ENCODE measurements at regions not wholly inside any gene's neighbourhood (a gene's known extent, or its start where the extent isn't known, plus 50 kb on each side); places are given as distances from the start of the nearest gene placed in this dataset.
"Not testable (repeated sequence)": the region's sequence is repeated elsewhere in the genome, so short reads cannot be mapped to it uniquely, and the experiment has no call there.

DNA sequence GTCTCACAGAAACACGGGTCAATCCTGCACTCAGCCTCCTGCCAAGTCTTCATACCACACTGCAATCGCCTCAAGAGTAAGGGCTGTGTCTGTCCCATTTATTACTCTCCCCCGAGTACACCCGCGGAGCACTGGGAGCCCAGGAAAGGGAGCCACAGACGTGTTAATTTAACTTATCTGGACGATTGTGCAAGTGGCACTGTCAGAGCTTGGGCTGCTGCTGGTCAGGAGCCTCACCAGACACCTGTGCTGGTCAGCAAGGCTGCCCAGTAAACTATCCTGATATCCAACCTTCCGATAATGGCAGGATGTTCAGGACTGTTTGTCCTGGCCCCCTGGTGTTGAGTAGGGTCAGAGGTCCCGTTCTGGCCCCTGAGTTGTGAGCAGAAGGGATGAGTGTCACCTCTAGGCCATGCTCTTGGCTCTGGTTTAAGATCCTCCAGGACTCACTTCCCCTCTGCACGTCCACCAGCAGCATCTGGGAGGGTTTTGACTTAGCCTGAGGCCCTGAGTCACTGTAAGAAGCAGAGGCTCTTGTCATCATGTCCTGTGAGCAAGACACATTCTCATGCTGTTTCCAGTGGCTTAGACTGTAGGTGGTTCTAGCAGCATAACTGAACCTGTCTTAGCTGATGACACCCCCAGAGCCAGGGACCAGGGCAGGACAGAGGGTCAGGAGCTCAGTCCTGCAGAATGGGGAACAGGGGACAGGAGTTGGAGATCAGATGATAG, 82.5 kb upstream of the ARL4C start:
- DNase-seq (ENCODE audit: insufficient read length, low spot score) (no peak), FAIRE-seq (no peak)

DNA sequence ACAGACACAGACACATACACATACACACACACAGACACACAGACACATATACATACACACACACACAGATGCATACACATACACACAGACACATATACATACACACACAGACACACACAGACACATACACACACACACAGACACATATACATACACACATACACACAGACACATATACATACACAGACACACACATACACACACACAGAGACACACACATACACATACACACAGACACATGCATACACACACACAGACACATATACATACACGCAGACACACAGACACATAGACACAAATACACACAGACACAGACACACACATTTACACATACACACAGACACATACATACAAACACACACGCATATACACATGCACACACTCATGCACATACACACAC, 81.5 kb upstream of the ARL4C start:
- FAIRE-seq (no peak), DNase-seq (ENCODE audit: insufficient read length, low spot score) (no peak)

DNA sequence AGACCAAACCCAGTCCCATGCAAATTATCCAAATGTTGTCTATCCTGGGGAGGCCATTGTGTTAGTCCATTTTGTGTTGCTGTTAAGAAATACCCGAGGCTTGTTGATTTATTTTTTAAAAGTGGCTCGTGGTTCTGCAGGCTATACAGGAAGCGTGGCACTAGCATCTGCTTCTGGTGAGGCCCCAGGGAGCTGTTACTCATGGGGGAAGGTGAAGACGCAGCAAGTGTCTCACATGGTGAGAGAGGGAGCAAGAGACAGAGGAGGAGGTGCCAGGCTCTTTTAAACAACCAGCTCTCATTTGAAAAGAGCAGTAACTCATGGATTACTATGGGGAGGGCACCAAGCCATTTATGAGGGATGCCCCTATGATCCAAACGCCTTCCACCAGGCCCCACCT, 80.3 kb upstream of the ARL4C start:
- no peak for FAIRE-seq
- DNase-seq (ENCODE audit: insufficient read length, low spot score): no peak

DNA sequence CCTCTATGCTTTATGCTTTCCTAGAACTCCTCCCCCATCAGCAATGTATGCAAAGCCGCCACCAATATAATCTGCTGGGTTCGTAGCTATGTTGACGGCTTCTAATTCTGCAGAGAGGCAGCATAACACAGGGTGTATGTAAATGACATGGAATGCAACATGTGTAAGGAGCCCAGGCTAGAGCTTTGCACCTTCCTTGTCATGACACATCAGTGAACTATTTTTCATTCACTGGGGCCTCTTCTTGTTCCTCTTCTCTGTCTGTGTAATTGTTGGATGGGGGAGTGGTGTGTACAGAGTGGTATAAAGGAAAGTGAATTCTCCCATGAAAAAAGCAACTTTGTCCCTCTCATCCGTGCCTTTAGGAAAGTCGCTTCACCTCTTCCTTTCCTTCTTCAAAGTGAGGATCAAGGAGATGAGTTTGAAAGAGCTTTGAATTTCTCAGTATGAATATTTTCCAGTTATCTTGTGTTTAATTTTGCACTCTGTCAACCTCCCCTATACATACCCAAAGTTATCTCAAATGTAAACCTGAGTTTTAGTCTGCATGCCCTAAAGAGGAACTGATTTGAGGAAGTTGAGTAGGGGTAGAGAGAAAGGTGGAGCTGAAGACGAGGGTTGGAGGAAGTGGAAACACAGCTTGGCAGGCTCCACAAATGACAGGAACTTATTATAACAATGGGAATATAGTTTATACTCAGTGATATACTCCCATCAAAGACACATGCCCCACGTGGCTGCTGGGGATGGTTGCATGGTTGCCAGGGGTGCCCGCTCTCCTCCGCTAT, 74.9 kb upstream of the ARL4C start:
- FAIRE-seq: no peak
- no peak for DNase-seq (ENCODE audit: insufficient read length, low spot score)

DNA sequence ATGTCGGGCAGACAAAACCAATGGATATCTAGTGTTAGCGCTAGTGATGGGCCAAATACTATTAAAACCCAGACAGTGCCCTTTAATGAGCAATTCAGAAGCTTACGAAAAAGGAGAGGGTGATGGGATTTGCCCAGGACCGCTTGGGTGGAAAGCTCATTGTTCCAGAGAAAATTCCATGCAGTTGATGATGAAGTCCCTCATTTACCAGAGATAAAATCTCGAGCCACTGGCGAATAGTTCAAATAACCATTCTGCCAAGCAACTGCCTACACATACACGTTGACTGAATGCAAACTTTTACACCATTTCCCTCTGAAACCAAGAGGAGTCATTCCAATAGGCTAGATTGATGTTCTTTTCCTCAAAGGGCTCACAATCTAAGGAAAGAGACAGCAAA, 73.6 kb upstream of the ARL4C start:
- DNase-seq (ENCODE audit: insufficient read length, low spot score) (no peak), FAIRE-seq (no peak)

DNA sequence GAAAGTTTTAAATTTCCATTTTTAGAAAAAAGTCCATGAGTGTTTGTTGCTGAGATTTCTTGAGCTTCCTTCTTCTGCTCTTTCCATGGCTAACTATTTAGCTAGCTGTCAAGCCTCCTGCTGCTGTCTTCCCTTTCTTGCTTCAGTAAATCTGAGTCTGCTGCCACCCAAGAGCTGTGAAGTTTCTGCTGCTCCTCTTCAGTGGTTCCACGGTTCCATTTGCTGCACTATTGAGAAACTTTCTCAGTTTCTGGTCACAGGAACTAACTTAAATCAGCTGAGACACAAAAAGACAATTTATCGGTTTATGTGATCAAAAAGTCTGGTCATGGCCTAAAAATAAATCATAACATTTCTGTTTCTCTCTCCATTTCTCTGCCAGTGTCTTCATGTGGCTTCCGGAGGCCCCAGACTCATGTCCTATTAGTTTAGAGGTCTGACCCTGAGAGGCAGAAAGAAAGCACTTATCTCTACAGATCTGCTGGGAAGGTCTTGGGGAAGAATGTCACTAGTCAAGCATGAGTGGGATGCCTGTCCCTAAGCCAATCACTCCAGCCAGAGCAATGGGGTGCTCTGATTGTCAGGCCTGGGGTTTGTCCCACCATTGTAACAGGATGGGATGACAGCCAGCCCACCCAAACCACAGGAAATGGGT, 73.0 kb upstream of the ARL4C start:
- DNase-seq (ENCODE audit: insufficient read length, low spot score) (no peak), FAIRE-seq (peak; percentile 45)

DNA sequence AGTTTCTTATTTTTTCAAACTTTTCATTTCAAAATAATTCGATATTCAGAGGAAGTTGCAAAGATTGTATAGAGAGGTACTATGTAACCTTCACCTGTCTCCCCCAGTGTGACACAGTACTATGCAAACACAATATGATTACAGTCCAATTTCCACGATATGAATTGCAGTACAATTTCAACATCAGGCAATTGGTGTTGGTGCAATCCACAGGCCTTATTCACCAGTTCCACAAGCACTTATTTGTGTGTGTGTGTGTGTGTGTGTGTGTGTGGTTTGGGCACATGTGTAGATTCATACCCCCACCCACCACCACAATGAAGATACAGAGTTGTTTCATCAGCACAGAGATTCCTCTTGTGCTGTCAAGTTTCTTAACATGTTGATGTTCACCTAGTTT, 69.7 kb upstream of the ARL4C start:
- DNase-seq (ENCODE audit: insufficient read length, low spot score): no peak
- FAIRE-seq: no peak

DNA sequence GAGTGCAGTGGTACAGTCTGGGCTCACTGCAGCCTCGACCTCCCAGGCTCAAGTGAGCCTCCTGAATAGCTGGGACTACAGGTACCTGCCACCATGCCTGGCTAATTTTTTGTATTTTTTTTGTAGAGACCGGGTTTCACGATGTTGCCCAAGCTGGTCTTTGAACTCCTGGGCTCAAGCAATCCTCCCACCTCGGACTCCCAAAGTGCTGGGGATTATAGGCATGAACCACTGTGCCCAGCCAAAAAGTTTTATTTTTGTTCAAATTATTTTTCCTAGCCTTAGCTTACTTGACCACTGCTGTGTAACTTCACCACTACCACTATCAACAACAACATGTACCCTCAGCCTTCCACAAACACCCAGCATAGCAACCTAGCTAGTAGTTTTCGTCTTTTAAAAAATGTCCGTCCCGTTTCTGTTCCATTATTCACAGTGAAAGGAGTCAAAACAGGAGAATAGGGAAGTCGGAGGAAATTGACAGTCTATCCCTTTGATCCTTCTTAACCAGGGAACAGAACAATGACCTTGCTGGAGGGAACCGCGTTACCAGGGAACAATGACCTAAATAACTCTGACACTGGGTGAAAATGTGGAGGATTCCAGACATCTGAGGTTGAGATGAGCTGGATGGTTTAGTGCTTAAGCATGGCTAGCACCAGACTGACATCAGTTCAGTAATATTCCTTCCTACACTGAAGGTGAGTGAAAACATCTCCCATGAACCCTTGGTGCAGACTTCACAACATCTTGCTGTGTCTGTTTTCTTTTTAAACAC, 69.2 kb upstream of the ARL4C start:
- DNase-seq (ENCODE audit: insufficient read length, low spot score) (no peak), FAIRE-seq (no peak)

DNA sequence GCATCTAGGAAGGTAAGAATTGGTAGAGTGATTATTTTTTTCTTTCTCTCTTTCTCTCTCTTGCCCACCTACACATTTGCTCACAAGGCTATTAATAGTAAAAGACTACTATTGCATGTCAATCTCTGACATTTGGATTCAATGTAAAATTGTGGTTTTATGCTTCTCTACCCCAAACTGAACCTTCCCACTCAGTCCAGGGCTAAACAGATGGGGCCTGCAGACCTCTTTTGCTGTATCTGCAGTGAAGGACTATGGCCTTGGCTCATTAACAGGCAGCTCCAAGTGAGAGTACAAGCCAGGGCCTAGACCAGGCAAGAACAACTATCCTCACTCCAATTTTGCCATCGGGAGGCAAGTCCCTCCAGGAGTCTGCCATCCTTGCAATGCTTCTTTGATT, 68.3 kb upstream of the ARL4C start:
- no peak for FAIRE-seq

DNA sequence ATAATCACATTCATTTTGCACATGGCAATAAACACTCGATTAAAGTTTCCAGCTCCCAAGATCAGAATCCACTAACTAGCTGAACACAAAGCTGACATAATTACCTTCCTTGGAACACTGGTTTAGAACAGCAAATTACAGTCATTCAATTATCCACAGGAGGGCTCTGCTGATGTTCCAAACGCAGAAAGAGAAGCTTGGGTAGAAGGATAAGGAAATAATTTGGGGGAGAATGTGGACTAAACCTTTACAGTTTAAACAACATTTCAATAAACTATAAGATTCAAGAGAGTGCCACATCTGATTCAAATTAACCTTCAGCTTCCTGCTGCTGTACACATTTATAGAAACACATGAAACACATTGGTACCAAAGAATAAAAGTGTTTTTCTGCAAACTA, 67.8 kb upstream of the ARL4C start:
- FAIRE-seq: no peak

More for the DNA sequence above, 68.3 kb upstream of the ARL4C start:
- DNase-seq (ENCODE audit: insufficient read length, low spot score): no peak

DNA sequence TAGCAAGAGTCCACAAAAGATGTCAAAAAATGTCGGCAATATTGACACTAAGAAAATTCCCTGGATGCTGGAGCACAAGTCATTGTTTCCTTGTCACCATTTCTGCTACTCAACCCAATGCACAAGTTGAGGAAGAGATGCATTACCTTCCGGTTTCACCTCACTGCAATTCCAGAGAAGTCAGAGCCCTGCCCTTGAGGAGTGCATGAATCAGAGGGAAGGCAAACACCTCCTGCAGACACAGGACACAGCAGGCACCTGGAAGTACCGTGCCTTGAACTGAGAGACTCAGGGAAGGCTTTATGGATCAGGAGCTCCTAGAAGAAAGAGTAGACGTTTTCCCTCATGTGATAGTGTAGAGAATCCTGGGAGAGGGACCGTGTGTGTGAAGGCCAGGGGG, 62.7 kb upstream of the ARL4C start:
- DNase-seq (ENCODE audit: insufficient read length, low spot score): no peak
- FAIRE-seq: no peak

More for the DNA sequence above, 67.8 kb upstream of the ARL4C start:
- DNase-seq (ENCODE audit: insufficient read length, low spot score): no peak

DNA sequence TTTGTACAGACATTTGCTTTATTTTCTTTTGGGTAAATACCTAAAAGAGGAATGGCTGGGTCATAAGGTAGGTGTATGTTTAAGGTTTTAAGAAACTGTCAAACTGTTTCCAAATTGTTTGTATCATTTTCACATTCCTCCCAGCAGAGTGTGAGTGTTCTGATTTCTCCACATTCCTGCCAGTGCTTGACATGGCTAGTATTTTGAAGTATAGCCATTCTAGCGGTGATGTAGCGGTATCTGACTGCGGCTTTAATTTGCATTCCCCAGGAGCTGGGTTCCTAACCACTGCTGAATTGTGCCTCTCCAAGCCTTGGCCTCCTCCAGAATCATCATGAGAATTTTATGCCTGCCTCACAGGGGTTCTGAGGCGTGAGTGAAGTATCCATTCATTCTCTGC, 61.8 kb upstream of the ARL4C start:
- DNase-seq (ENCODE audit: insufficient read length, low spot score) (no peak), FAIRE-seq (no peak)

DNA sequence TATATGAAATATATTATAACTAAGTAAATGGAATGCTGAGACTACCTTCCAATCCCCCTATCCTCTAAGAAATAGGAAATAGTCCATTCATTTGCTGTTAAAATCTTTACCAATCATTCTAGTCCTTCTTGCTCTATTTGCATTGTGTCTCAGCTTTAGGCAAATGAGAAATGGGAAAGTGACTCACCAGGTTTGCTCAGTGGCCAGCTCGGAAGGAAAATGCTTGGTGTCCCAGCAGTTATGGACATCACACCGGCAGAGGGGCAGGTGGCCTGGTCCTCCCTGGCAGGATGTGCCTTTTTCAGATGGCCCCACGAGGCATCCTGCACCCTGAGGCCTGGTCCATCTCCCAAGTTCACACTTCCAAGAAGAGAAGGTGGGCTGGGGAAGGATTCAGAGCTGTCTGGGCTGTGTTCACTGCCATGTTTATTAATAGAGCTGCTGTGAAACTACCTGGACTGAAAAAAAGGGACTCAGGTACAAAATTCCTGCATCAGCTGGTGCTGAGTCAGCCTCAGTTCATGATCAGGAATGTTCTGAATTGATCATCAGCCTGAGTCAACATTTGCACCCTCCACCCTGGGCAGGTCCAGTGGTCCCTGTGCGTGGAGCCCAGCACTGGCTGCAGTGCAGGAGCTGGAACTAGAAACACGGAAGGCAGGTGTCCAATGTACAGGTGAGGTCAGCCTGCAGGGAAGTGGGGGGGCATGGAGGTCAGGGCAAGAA, 60.1 kb upstream of the ARL4C start:
- DNase-seq (ENCODE audit: insufficient read length, low spot score) (no peak), FAIRE-seq (no peak)

DNA sequence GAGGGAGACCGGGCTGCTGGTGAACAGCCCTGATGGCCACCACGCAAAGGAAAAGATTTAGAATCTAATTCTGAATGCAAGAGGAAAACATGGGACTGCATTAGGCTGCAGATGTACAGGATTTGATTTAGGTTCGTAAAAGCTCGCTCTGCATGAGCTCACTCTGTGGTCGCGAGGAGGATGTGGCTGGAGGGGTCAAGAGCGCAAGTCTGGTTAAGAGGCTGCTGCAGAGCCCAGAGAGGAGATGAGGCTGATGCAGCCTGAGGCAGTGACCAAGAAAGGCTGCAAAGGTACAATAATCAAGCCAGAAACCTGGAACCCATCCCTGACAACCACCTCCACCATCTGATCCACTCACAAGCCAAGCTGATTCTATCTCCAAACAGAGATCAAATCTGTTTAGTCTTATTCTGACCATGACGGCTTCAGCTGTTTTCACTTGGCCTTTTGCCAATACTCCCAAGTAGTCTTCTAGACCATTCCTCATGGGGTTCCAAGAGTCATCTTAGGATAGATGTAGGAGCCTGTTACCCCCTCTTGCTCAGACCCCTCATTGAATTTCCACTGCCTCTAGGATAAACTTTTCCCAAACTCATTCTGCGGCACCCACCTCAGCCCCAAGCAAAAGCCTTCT, 58.9 kb upstream of the ARL4C start:
- DNase-seq (ENCODE audit: insufficient read length, low spot score) (no peak), FAIRE-seq (no peak)

DNA sequence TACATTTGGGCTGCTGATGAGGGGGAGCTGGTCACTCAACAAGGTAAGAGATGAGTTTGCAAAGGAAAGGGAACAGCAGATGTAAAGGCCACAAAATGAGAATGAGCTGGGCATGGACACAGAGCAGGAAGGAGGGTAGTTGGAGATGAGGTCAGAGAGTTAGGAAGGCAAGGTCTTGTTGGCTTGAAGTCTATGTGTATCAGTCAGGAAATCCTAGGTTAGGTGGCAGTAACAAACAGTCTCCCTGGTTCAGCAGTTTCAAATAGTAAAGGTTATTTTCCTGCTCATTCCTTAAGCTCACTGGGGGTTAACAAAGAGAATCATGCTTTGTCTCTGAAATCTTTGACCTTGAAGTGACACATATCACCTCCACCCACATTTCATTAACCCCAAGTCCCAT, 58.3 kb upstream of the ARL4C start:
- DNase-seq (ENCODE audit: insufficient read length, low spot score) (no peak), FAIRE-seq (no peak)

DNA sequence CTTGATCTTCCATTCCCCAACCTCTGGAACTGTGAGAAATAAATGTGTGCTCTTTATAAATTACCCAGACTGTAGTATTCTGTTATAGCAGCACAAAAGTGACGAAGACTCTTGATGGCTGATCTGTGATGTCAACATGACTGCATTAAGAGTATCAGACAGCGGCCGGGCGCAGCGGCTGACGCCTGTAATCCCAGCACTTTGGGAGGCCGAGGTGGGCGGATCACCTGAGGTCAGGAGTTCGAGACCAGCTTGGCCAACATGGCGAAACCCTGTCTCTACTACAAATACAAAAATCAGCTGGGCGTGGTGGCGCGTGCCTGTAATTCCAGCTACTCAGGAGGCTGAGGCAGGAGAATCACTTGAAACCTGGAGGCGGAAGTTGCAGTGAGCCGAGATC, 56.3 kb upstream of the ARL4C start:
- DNase-seq (ENCODE audit: insufficient read length, low spot score); FAIRE-seq: not testable (repeated sequence)

DNA sequence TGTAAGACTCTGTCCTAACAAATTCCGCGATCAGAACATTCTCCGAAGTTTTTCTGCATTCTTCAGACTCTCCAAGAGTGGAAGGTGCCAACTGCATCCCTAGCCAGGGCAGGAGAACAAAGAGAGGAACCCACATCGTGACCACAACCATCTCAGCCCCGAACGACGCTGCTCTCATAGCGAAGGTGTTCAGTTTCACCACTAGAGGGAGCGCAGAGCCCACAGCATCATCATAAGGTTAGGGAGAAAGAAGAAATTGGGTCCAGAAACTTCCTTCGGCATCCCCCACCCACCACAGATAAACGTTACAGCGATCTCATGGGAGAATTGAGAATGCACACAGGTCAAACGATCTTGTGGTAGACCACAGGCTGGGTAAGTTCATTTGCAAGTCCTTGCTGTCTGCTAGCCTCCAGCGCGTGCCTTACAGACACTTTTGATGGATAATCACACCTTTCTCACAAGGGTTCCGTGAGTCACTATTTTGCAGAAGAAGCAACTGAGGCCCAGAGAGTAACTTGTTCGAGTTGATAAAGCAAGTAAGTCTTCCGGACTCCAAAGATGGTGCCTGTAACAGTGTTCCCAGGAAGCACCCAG, 53.7 kb upstream of the ARL4C start:
- DNase-seq (ENCODE audit: insufficient read length, low spot score) (peak; percentile 58), FAIRE-seq (peak; percentile 95)

DNA sequence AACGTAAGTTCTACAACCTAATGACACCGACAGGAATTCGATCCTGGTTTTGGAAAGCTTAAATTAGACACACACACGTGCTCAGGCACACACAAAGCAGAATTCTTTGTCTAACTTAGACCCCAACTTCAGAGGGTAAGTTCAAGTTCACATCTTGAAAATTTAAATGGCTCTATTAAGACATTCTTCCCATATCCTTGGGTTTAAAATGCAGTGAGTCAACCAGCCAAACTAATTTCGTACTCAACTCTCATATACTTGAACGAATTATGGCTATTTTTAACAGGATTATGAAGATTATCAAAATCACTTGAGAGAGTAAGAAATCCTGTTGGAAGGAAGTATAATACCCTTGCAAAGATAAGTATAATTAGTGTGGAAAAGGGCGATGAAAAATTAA, 53.2 kb upstream of the ARL4C start:
- DNase-seq (ENCODE audit: insufficient read length, low spot score) (no peak), FAIRE-seq (no peak)

DNA sequence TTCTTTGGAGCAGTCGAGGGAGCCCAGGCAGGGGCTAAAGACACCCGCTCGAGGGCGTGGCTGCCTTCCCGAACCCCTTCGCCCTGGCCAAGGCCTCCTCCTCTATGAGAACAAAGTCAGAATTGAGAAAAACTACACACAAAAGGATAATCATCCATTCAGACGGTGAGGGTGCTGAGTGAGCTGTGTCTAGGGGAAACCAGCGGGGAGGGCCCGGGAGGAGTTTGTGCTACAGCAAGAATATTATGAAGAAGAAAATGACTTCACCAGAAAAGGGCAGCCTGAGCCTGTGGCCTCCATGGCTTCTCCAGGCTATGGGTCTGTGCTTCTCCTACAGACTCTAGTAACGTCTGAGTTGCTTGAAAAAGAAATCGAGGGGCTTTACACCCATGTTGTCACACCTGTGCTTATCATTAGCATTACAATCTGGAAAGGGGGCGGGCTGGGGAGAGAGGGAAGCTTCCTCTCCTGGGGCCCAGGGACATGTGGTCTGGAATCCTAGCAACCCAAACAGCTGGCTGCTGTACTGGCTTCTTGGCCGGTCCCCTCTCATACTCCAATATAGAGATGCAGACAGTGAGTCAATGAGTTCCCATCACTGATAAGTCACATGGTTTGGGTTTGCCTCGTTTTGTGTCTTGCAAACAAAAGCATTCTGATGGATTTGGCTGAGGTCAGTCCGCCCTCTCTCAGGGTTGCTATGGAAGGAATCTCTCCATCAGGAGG, 52.0 kb upstream of the ARL4C start:
- DNase-seq (ENCODE audit: insufficient read length, low spot score) (no peak), FAIRE-seq (no peak)
